HEK293T (cell line): ENCODE measurements at regions not wholly inside any gene's neighbourhood (a gene's known extent, or its start where the extent isn't known, plus 50 kb on each side); places are given as distances from the start of the nearest gene placed in this dataset.

Source experiments
- CTCF ChIA-PET: fragments of 350-600 bp; formaldehyde crosslinking; extraction: SDS; loops from one replicate; lab custom pipeline; 2021; ENCODE audit warnings: antibody characterized with exemption, inconsistent platforms; lab: Yijun Ruan, JAX
- POLR2A ChIA-PET: fragments of 350-600 bp; formaldehyde crosslinking; extraction: SDS; loops from one replicate; lab custom pipeline; 2020; ENCODE audit warnings: antibody characterized with exemption, inconsistent platforms; lab: Yijun Ruan, JAX
- DNase-seq: peaks from one replicate; pipeline ENCODE4 v3.0.0; 2012; ENCODE audit warnings: mixed read lengths; ENCODE audit errors: extremely low spot score
- ARNT ChIP-seq: fragments of 450-650 bp; IDR thresholded peaks from 2 replicates; pipeline ENCODE4 v1.6.1; 2017; ENCODE audit warnings: mild to moderate bottlenecking
- BHLHE40 ChIP-seq: fragments of 450-650 bp; IDR thresholded peaks from 2 replicates; pipeline ENCODE4 v1.6.1; 2016; ENCODE audit warnings: mild to moderate bottlenecking, moderate library complexity, borderline replicate concordance
- CTBP1 ChIP-seq: fragments of 450-650 bp; IDR thresholded peaks from 2 replicates; pipeline ENCODE4 v1.6.1; 2016; ENCODE audit warnings: borderline replicate concordance
- ELF4 ChIP-seq: fragments of 450-650 bp; IDR thresholded peaks from 2 replicates; pipeline ENCODE4 v1.6.1; 2017; ENCODE audit warnings: antibody characterized with exemption
- FOXA1 ChIP-seq: fragments of 450-650 bp; IDR thresholded peaks from 2 replicates; pipeline ENCODE4 v1.6.1; 2016; ENCODE audit warnings: mild to moderate bottlenecking
- FOXK2 ChIP-seq: fragments of 450-650 bp; IDR thresholded peaks from 2 replicates; pipeline ENCODE4 v1.6.1; 2016; ENCODE audit warnings: mild to moderate bottlenecking
- FOXM1 ChIP-seq: fragments of 450-650 bp; IDR thresholded peaks from 2 replicates; pipeline ENCODE4 v1.6.1; 2017; ENCODE audit warnings: mild to moderate bottlenecking, borderline replicate concordance
- HDGF ChIP-seq: fragments of 450-650 bp; IDR thresholded peaks from 2 replicates; pipeline ENCODE4 v1.6.1; 2017; ENCODE audit warnings: antibody characterized with exemption, borderline replicate concordance
- L3MBTL2 ChIP-seq: fragments of 450-650 bp; conservative IDR thresholded peaks from 2 replicates; pipeline ENCODE4 v1.6.1; 2016; ENCODE audit warnings: mild to moderate bottlenecking
- LEF1 ChIP-seq: fragments of 450-650 bp; IDR thresholded peaks from 2 replicates; pipeline ENCODE4 v1.6.1; 2017; ENCODE audit warnings: mild to moderate bottlenecking, borderline replicate concordance
- NFRKB ChIP-seq: fragments of 450-650 bp; IDR thresholded peaks from 2 replicates; pipeline ENCODE4 v1.6.1; 2016; ENCODE audit warnings: mild to moderate bottlenecking, moderate library complexity
- PKNOX1 ChIP-seq: fragments of 450-650 bp; IDR thresholded peaks from 2 replicates; pipeline ENCODE4 v1.6.1; 2016
- SP1 ChIP-seq: fragments of 450-650 bp; IDR thresholded peaks from 2 replicates; pipeline ENCODE4 v1.6.1; 2017
- SUZ12 ChIP-seq: fragments of 450-650 bp; IDR thresholded peaks from 2 replicates; pipeline ENCODE4 v1.6.1; 2016; ENCODE audit warnings: mild to moderate bottlenecking
- TARDBP ChIP-seq: fragments of 450-650 bp; IDR thresholded peaks from 2 replicates; pipeline ENCODE4 v1.6.1; 2016
- ZNF384 ChIP-seq: fragments of 450-650 bp; IDR thresholded peaks from 2 replicates; pipeline ENCODE4 v1.6.1; 2016

GRCh38 chr9:129264388-129264787 is 86.3 kb upstream of the IER5L start:
- ChIA-PET POLR2A (no interaction called here), CTCF (no interaction called here)
- no peak for DNase-seq
- TF ChIP-seq TARDBP = no peak
- no peak for TF ChIP-seq FOXM1
- TF ChIP-seq SUZ12 = no peak
- TF ChIP-seq FOXA1 = no peak
- TF ChIP-seq BHLHE40 = no peak
- TF ChIP-seq SP1 = no peak
- no peak for TF ChIP-seq FOXK2
- no peak for TF ChIP-seq PKNOX1
- no peak for TF ChIP-seq LEF1
- no peak for TF ChIP-seq HDGF
- no peak for TF ChIP-seq ZNF384
- TF ChIP-seq ARNT = no peak

GRCh38 chr9:129263836-129264235 is 85.8 kb upstream of the IER5L start:
- no peak for TF ChIP-seq L3MBTL2
- no peak for TF ChIP-seq FOXK2
- CTCF ChIA-PET = no interaction called here
- POLR2A ChIA-PET = no interaction called here
- no peak for DNase-seq

- TF ChIP-seq ZNF384 (no peak), L3MBTL2 (no peak), FOXK2 (no peak)
- no peak for DNase-seq
- POLR2A ChIA-PET = no interaction called here
- CTCF ChIA-PET = no interaction called here
Measured at GRCh38 chr9:129262261-129262660, 84.2 kb upstream of the IER5L start.

GRCh38 chr9:129259375-129259774 is 81.3 kb upstream of the IER5L start:
- CTCF ChIA-PET = interaction anchor here (0.9 kb wide), 1 partner anchor 8 kb away, joined by 4 read pairs; no protein-coding TSS in a partner anchor
- DNase-seq = no peak
- POLR2A ChIA-PET = interaction anchor here (1.0 kb wide), 1 partner anchor 81 kb away, joined by 3 read pairs; the partner anchor contains the start of gene IER5L

GRCh38 chr9:129258823-129259301 is 80.8 kb upstream of the IER5L start:
- CTCF ChIA-PET = interaction anchor here (0.6 to 0.9 kb wide), 2 partner anchors 9 to 60 kb away, joined by 3 to 4 read pairs; no protein-coding TSS in a partner anchor
- no peak for DNase-seq

More at GRCh38 chr9:129259375-129259774, 81.3 kb upstream of the IER5L start:
- no peak for TF ChIP-seq SP1
- TF ChIP-seq ZNF384 = no peak
- no peak for TF ChIP-seq ARNT
- TF ChIP-seq CTBP1 = no peak
- TF ChIP-seq BHLHE40 = no peak
- TF ChIP-seq PKNOX1 = no peak
- TF ChIP-seq L3MBTL2 = no peak
- no peak for TF ChIP-seq FOXA1
- TF ChIP-seq TARDBP = no peak
- no peak for TF ChIP-seq NFRKB
- no peak for TF ChIP-seq HDGF
- no peak for TF ChIP-seq ELF4
- no peak for TF ChIP-seq FOXK2
- TF ChIP-seq SUZ12 = no peak
- TF ChIP-seq FOXM1 = no peak
- no peak for TF ChIP-seq LEF1

GRCh38 chr9:129258124-129258822 is 80.2 kb upstream of the IER5L start:
- peak; percentile 99 for DNase-seq
- TF ChIP-seq ELF4 (no peak), FOXM1 (no peak), L3MBTL2 (peak; percentile 96), NFRKB (no peak), ARNT (no peak), CTBP1 (no peak)
- ChIA-PET CTCF (interaction anchor here (0.6 to 0.9 kb wide), 2 partner anchors 9 to 60 kb away, joined by 3 to 4 read pairs; no protein-coding TSS in a partner anchor), POLR2A (no interaction called here)

More at GRCh38 chr9:129258823-129259301, 80.8 kb upstream of the IER5L start:
- POLR2A ChIA-PET = interaction anchor here (1.0 kb wide), 1 partner anchor 81 kb away, joined by 3 read pairs; the partner anchor contains the start of gene IER5L
- TF ChIP-seq SUZ12 (no peak), PKNOX1 (no peak), BHLHE40 (no peak), FOXK2 (no peak), SP1 (no peak), ELF4 (no peak), ARNT (no peak), L3MBTL2 (no peak)
